Pancreas (tissue), 10 donors: ENCODE measurements at regions not wholly inside any gene's neighbourhood (a gene's known extent, or its start where the extent isn't known, plus 50 kb on each side); places are given as distances from the start of the nearest gene placed in this dataset.

Experiments used
- ATAC-seq, 4 donors: fragments of 200-7000 bp; cut with Tn5 transposase; one replicate each; pipeline versions ENCODE4 v1.8.0 to v1.9.1; 2020; ENCODE audit warnings: mild to moderate bottlenecking in 4 of 4, moderate library complexity in 4 of 4
- DNase-seq, 6 donors: peaks; one replicate each; pipeline ENCODE4 v3.0.0-alpha.2; 2020
- FAIRE-seq: peaks from 2 replicates; lab custom pipeline; 2012; peaks lifted over from hg19 to GRCh38; lab: Jason Lieb, UNC
- H3K27ac ChIP-seq, 4 donors: fragments of 200-600 bp; sonication (generic); 1 replicate in 3 of 4; 2 replicates in 1 of 4; pipeline versions ENCODE4 v1.5.0 to v1.8.0; 2020
- H3K27me3 ChIP-seq, 4 donors: fragments of 200-600 bp; one replicate each; pipeline ENCODE4 v1.8.0; 2021
- H3K36me3 ChIP-seq, 3 donors: fragments of 200-600 bp; sonication (generic) in 1 of 3; one replicate each; pipeline versions ENCODE4 v1.5.0 to v1.8.0; 2020 to 2021
- H3K4me1 ChIP-seq, 3 donors: fragments of 200-600 bp; one replicate each; pipeline ENCODE4 v1.8.0; 2021
- H3K4me3 ChIP-seq, 4 donors: fragments of 200-600 bp; sonication (generic) in 2 of 4; one replicate each; pipeline versions ENCODE4 v1.5.0 to v1.8.0; 2020 to 2021
- H3K9me3 ChIP-seq, 4 donors: fragments of 200-600 bp; one replicate each; pipeline ENCODE4 v1.8.0; 2021
- WGBS, 2 donors: extraction: QIAGEN DNeasy Blood & Tissue Kit; methylation state at CpG; one replicate each; pipeline ENCODE4 v1.1.7; 2013; 5-methylcytosine and 5-hydroxymethylcytosine counted together
- intact Hi-C, 3 donors: fragments of 100-400 bp; cut with DNase I; formaldehyde crosslinking; loops; one replicate each; pipeline versions ENCODE4 v1.11.1 to v1.14.2; 2022
- TF ChIP-seq, protein P1 (sequence below), 4 donors: fragments of 200-600 bp; sonication (generic) in 3 of 4; IDR thresholded peaks; one replicate each; pipeline versions ENCODE4 v1.5.0 to v1.8.0; 2021; ENCODE audit warnings: antibody characterized with exemption in 4 of 4
- donor health status: healthy with polysubstance abuse.
- donor health status: DM: no; HTN: no; CAD: no; lungs with moderate emphysema.
- donor health status: DM: no; HTN: no; CAD: no.
- donor health status: control.
- donor health status: control.
- donor health status: Bipolar disorder and iron deficiency.
- donor health status: DM: yes; HTN: yes; CAD: no.
- donor health status: DM: no; HTN: no; CAD: no.
- donor health status: DM: no; HTN: no; CAD: no.
- donor health status: DM: yes; HTN: yes; CAD: no.

DNA sequence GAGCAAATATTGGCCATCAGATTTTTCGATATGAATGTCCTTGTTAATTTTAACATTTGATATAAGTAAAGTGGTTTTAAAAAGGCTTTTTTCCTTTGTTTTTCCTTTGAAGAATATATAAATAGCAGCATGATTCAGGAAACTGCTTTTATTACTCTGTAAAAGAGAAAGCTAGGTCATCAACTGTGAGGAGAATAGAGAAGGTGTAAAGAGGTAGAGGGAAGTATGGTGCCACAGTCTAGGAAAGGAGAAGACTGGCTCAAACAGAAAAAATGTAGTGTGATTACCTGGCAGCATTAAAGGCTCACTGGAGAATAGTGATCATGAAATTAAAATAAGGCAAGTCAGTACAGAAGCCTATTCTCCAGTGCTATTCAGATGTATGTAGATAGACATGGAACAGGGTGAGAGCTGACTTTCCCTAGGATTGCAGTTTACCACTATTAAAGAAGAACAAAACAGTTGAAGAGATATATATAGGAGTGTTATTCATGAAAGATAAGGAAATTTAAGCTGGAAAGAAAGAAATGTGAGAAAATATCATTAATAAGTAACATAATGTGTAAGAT, 1115.9 kb upstream of the PCDH9 start:
- FAIRE-seq, result no peak
- no peaks in the 10 kb centered on the region for H3K27me3 ChIP-seq
- 19 to 21% methylated on average over 1 of the region's 1 CpG for WGBS, 2 donors
- no peak for DNase-seq
- no peaks in the 10 kb centered on the region for H3K9me3 ChIP-seq
- no peak overlapping the region for H3K27ac ChIP-seq
- H3K4me3 ChIP-seq, result no peak overlapping the region
- no peaks in the 10 kb centered on the region for H3K4me1 ChIP-seq
- no peaks in the 10 kb centered on the region for H3K36me3 ChIP-seq
- intact Hi-C loops, result no loop called here
- TF ChIP-seq, protein P1, sequence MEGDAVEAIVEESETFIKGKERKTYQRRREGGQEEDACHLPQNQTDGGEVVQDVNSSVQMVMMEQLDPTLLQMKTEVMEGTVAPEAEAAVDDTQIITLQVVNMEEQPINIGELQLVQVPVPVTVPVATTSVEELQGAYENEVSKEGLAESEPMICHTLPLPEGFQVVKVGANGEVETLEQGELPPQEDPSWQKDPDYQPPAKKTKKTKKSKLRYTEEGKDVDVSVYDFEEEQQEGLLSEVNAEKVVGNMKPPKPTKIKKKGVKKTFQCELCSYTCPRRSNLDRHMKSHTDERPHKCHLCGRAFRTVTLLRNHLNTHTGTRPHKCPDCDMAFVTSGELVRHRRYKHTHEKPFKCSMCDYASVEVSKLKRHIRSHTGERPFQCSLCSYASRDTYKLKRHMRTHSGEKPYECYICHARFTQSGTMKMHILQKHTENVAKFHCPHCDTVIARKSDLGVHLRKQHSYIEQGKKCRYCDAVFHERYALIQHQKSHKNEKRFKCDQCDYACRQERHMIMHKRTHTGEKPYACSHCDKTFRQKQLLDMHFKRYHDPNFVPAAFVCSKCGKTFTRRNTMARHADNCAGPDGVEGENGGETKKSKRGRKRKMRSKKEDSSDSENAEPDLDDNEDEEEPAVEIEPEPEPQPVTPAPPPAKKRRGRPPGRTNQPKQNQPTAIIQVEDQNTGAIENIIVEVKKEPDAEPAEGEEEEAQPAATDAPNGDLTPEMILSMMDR (IDR thresholded peaks at IDR 0.05), result no peak
- no peak for ATAC-seq

DNA sequence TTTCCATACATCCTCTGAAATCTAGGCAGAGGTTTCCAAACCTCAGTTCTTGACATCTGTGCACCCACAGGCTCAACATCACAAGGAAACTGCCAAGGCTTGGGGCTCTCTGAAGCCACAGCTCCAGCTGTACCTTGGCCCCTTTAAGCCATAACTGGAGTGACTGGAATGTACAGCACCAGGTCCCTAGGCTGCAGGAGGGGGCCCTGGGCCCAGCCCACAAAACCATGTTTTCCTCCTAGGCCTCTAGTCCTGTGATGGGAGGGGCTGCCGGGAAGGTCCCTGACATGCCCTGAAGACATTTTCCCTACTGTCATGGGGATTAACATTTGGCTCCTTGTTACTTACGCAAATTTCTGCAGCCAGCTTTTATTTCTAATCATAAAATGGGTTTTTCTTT, 1093.0 kb upstream of the PCDH9 start:
- TF ChIP-seq, protein P1 (IDR thresholded peaks at IDR 0.05), result no peak
- Histone ChIP-seq H3K4me3 (no peak overlapping the region), H3K36me3 (no peaks in the 10 kb centered on the region), H3K4me1 (no peaks in the 10 kb centered on the region), H3K27me3 (no peaks in the 10 kb centered on the region), H3K27ac (no peak overlapping the region), H3K9me3 (no peaks in the 10 kb centered on the region)
- WGBS, 2 donors, result 73 to 91% methylated on average over 2 of the region's 2 CpGs
- intact Hi-C loops, result no loop called here
- DNase-seq, result no peak
- no peak for FAIRE-seq
- no peak for ATAC-seq

- Histone ChIP-seq H3K36me3 (no peaks in the 10 kb centered on the region), H3K4me3 (no peak overlapping the region), H3K9me3 (no peaks in the 10 kb centered on the region), H3K4me1 (no peaks in the 10 kb centered on the region), H3K27ac (no peak overlapping the region), H3K27me3 (no peaks in the 10 kb centered on the region)
- ATAC-seq (no peak), FAIRE-seq (no peak), DNase-seq (no peak)
- intact Hi-C loops, result no loop called here
- 57 to 74% methylated on average over 2 of the region's 2 CpGs for WGBS, 2 donors
- TF ChIP-seq, protein P1 (IDR thresholded peaks at IDR 0.05), result no peak
Measured at GRCh38 chr13:68319384-68319783, 1089.2 kb upstream of the PCDH9 start.

DNA sequence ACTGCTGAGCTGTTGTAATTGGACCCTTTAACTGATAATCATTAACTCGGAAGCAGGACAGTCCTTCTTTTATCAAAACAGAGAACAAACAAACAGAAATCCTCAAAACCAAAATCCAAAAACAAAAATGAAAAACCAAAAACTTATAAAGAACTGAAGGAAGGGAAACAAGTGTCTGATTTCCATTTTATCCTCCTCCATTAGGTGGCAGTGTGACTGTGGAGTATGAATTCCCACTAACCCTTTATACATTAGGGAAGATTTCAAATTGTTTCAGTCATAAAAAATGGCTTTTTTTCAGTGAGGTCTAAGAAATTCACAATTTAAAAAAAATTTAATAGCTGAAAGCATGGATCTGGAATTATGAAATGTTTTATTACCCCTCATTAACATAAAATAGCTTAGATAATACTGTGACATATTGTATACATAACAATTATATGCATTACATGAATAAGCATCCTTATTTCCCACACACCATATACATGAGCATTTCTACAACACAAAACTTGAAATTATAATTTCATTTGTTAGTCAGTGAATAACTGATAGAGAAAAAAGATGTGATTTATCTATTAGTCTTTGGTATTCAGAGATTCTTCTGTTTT, 1074.3 kb upstream of the PCDH9 start:
- TF ChIP-seq, protein P1 (IDR thresholded peaks at IDR 0.05), result peak in 3 of 4 donors; percentile 35 to 54 (median 45)
- peak in 3 of 4 donors; percentile 64 to 68 (median 65) for ATAC-seq

DNA sequence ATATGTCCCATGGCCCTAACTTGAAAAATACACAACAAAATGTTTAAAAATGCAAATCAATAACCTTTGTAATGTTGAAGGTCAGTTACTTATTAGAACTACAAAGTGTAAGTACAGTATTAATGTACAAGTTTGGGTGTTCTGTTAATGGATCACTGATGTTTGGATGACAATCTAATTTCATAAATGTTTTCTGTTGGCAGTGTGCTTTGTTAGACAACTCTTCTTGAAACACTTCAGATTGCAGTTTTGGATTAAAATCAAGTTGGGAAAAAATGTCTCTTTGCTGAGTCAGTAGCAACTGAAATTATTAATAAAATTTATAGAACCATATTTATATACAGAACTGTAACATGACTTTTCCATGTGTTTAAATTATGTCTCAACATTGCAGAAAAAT, 1063.5 kb upstream of the PCDH9 start:
- TF ChIP-seq, protein P1 (IDR thresholded peaks at IDR 0.05), result no peak
- no peak for DNase-seq
- no peak overlapping the region for H3K27ac ChIP-seq

More for the DNA sequence above, 1074.3 kb upstream of the PCDH9 start:
- no peaks in the 10 kb centered on the region for H3K36me3 ChIP-seq
- no peaks in the 10 kb centered on the region for H3K9me3 ChIP-seq
- H3K27ac ChIP-seq, result no peak overlapping the region
- DNase-seq (no peak), FAIRE-seq (peak; percentile 26)
- H3K27me3 ChIP-seq, result peaks cover 0 to 5% (median 0%) of the 10 kb centered on the region in 4 donors
- H3K4me1 ChIP-seq, result no peaks in the 10 kb centered on the region
- WGBS, 2 donors, result 5 to 7% methylated on average over 1 of the region's 1 CpG
- H3K4me3 ChIP-seq, result no peak overlapping the region
- intact Hi-C loops, result no loop called here

More for the DNA sequence above, 1063.5 kb upstream of the PCDH9 start:
- no peak for ATAC-seq
- Histone ChIP-seq H3K27me3 (no peaks in the 10 kb centered on the region), H3K4me1 (no peaks in the 10 kb centered on the region), H3K9me3 (no peaks in the 10 kb centered on the region), H3K36me3 (no peaks in the 10 kb centered on the region), H3K4me3 (no peak overlapping the region)
- intact Hi-C loops, result no loop called here
- no peak for FAIRE-seq
